Activated T-cell treated with anti-CD3 and anti-CD28 coated beads, Interleukin-2, amount 50 U/mL, for 24 hours (primary cell): ENCODE measurements at regions not wholly inside any gene's neighbourhood (a gene's known extent, or its start where the extent isn't known, plus 50 kb on each side); places are given as distances from the start of the nearest gene placed in this dataset.

ENCODE experiments used
- DNase-seq: peaks from one replicate; pipeline ENCODE4 v3.0.0-alpha.2; 2020
- H3K27ac Mint-ChIP-seq: 2 replicates; pipeline ENCODE4 v1.8.0; 2020; ENCODE audit warnings: mild to moderate bottlenecking, mixed read lengths
- H3K27me3 Mint-ChIP-seq: 2 replicates; pipeline ENCODE4 v1.8.0; 2020; ENCODE audit warnings: mixed read lengths
- H3K36me3 Mint-ChIP-seq: 2 replicates; pipeline ENCODE4 v1.8.0; 2020; ENCODE audit warnings: low read depth, mixed read lengths
- H3K4me1 Mint-ChIP-seq: 2 replicates; pipeline ENCODE4 v1.8.0; 2020; ENCODE audit warnings: low read depth, mixed read lengths
- H3K4me3 Mint-ChIP-seq: 2 replicates; pipeline ENCODE4 v1.8.0; 2020; ENCODE audit warnings: mild to moderate bottlenecking, moderate library complexity, mixed read lengths
- H3K9me3 Mint-ChIP-seq: 2 replicates; pipeline ENCODE4 v1.8.0; 2020; ENCODE audit warnings: mixed read lengths

DNA sequence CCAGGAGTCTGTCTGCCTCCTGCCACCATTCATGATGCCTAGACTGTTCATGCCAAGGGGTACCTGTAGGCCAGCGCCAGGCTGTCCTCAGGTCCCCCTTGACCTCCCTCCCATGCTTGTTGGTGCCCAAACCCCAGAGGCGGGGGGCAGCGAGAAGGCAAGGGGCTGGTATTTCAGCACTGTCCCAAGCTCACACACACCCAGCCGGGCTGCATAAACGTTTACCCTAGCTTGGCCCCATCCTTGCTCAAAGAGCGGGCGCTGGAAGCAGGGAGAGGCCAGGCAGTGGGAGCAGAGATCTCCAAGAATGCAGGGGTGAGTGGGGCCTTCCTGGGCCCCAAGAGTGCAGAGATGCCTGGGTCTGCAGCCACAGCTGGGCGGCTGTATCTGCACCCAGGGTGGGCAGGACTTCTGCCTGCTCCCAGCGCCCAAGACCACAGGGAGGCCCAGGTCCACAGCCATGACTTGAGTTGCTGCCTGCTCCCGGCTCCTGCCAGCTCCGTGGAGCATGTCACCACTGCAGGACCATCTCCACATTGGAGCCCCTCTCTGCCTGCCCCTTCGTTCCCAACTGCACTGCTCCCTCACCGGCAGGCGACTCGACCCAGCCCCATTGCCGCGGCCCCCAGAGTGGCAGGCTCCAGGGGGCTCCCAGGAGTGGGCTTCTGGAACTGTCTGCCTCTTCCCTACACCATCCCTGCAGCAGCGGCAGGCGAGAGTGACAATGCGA, 616.6 kb downstream of the METTL4 start:
- Mint-ChIP-seq H3K27me3 (no peaks in the 10 kb centered on the region), H3K4me3 (no peak overlapping the region), H3K27ac (no peak overlapping the region), H3K9me3 (no peaks in the 10 kb centered on the region), H3K36me3 (no peaks in the 10 kb centered on the region), H3K4me1 (no peaks in the 10 kb centered on the region)
- no peak for DNase-seq

DNA sequence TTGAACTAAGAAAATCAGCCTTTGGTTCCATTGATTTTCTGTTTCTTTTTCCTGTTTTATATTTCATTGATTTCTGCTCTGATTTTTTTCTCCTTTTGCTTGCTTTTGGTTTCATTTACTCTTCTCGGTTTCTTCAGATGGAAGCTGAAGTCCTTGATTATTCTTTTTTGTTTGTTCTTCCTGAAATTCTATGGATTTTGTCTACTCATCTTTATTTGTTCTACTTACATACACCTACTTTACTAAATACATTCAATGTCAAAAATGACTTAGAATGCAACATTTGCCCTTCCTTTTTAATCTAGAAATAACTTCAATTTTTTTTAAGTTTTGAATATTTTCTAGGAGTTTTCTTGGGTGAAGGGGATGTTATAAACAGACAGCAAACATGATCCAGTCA, 612.5 kb downstream of the METTL4 start:
- Mint-ChIP-seq H3K9me3 (no peaks in the 10 kb centered on the region), H3K27ac (no peak overlapping the region), H3K36me3 (no peaks in the 10 kb centered on the region), H3K27me3 (no peaks in the 10 kb centered on the region), H3K4me3 (no peak overlapping the region), H3K4me1 (no peaks in the 10 kb centered on the region)
- no peak for DNase-seq

DNA sequence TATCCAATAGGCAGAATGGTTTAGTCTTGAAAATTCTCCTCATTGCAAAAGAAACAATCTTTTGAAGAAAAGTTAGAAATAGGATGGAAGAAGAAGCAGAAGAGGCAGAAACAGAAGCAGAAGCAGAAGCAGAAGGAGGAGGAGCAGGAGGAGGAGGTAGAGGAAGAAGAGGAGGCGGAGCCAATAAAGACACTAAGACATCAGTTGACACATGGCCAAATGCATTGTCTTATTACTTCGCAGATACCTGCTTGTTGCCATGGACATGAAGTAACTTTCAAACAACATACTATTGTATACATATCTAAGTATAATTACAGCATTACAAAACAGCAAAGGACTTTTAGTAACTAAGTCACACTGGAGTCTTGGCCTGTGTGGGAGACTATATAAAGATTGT, 606.3 kb downstream of the METTL4 start:
- H3K4me1 Mint-ChIP-seq = no peaks in the 10 kb centered on the region
- no peak overlapping the region for H3K27ac Mint-ChIP-seq
- no peak overlapping the region for H3K4me3 Mint-ChIP-seq
- DNase-seq = no peak
- H3K36me3 Mint-ChIP-seq = no peaks in the 10 kb centered on the region
- H3K9me3 Mint-ChIP-seq = no peaks in the 10 kb centered on the region
- H3K27me3 Mint-ChIP-seq = no peaks in the 10 kb centered on the region

DNA sequence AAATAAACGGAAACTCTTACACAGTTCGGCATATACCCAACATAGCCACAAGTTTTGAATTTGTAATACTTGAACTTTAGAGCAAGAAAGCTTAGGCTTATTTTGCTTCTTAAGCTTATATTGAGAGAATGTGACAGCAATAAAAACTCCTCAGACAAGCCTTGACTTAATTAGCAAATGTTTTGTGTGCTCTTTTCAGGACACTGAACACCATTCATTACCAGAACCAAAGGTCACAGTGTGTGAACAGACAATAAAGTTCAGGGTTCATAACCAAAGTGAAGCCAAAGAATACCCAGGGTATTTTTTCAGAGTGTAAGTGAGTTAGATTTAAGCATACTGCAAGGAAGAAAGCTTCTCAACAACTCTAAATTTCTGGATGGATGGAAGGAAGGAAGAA, 605.8 kb downstream of the METTL4 start:
- DNase-seq = no peak
- Mint-ChIP-seq H3K27ac (no peak overlapping the region), H3K27me3 (no peaks in the 10 kb centered on the region), H3K36me3 (no peaks in the 10 kb centered on the region), H3K4me1 (no peaks in the 10 kb centered on the region), H3K4me3 (no peak overlapping the region), H3K9me3 (no peaks in the 10 kb centered on the region)

DNA sequence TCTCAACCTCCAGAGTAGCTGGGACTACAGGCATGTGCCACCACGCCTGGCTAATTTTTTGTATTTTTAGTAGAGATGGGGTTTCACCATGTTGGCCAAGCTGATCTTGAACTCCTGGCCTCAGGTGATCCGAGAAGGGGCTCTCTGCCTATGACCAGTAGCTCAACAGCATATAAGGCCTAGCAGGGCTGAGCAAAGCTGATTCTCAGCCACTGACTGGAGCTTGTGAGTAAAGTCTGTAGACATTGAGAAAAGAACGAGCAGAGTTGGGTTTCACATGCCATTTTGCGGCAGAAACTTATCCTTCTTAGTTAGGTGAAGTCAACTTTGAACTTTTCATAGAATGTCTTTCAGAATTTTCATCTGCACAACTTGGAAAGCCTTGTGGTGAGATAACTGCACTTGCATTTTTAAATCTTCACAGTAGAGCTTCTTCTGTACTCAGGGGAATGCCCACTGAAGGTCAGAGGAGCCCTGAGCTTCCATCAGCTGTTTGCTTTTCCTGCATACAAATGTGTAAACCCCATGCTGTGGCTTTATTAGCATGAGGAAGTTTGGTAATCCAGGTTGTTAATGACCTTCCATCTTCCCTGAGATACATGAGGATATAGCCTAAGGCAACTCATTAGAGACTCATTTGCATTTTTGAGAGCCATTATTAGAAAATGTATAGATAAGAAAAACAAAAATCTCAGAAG, 602.4 kb downstream of the METTL4 start:
- no peak for DNase-seq
- Mint-ChIP-seq H3K36me3 (no peaks in the 10 kb centered on the region), H3K4me1 (no peaks in the 10 kb centered on the region), H3K4me3 (no peak overlapping the region), H3K27me3 (no peaks in the 10 kb centered on the region), H3K9me3 (no peaks in the 10 kb centered on the region), H3K27ac (no peak overlapping the region)

DNA sequence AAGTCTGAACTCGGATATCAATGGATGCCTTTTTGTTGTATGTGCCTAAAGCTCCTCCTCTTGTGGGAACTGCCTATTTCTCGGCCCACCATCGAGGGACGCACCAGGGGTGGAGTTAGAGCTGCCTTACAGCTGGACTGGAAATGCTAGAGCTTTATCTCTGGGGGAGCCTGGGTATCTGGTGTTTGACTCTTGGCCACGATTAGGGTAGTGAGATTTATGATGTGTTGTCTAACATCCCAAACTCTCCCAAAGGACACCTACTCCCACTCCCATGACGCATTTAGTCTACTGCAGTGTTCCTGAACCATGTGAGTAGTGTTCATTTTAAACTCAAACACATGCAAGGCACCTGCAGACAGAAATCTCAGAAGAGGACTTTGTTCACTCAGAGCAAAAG, 594.8 kb downstream of the METTL4 start:
- Mint-ChIP-seq H3K4me3 (no peak overlapping the region), H3K9me3 (no peaks in the 10 kb centered on the region), H3K27me3 (no peaks in the 10 kb centered on the region), H3K4me1 (no peaks in the 10 kb centered on the region), H3K36me3 (no peaks in the 10 kb centered on the region), H3K27ac (no peak overlapping the region)
- no peak for DNase-seq

DNA sequence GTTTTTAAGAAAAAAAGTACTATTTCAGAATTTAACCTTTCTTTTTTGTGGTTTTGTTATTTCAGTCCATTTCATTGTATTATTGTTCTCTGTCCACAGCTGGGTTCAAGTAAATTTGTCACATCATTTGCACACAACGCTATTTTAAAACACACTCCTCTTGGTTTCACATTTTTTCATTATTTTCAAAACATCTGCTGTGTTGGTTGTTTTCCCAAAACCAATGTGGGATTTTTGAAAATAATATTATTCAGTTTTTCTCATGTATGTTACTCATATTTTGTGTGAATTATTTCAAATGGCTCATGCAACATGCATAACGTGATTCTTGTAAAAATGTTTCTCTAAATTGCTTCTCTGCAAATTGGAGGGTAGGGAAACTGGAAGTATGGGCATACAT, 589.2 kb downstream of the METTL4 start:
- H3K4me3 Mint-ChIP-seq = no peak overlapping the region
- H3K4me1 Mint-ChIP-seq = no peaks in the 10 kb centered on the region
- no peaks in the 10 kb centered on the region for H3K9me3 Mint-ChIP-seq
- no peaks in the 10 kb centered on the region for H3K36me3 Mint-ChIP-seq
- no peaks in the 10 kb centered on the region for H3K27me3 Mint-ChIP-seq
- no peak for DNase-seq
- H3K27ac Mint-ChIP-seq = no peak overlapping the region

DNA sequence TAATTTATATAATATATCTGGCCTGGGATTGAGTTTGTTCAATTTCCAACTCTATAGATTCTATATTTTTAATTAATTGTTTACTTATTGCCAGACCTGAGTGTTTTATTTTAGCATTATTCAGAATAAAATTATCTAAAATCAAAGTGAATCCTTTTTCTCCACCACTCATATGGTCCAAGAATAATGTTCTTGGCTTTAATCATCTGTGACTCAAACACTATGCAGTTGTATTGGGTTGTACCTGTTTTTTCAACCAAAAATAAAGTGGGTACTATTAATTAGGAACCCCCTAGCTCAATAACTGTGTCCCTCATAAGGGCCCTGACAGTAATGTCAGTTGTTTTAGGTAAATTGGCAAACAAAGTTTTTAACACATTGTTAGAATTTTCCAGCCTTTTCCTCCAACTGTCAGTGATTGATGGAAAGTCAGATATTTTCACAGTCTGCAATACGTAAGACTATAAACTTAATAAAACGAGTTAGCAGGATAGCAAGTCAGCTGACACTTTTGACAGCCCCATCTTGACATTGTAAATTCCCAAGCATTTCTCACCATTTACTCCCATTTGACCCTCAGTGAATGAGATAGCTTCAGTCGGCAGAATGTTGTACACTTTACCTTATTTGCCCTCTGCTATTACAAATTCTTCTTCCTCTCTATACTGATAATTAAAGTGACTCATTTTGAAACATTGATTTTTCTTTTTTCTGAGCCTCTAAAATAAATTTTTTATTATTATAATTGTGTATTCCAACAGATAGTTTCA, 587.4 kb downstream of the METTL4 start:
- Mint-ChIP-seq H3K9me3 (no peaks in the 10 kb centered on the region), H3K36me3 (no peaks in the 10 kb centered on the region), H3K27me3 (no peaks in the 10 kb centered on the region), H3K27ac (no peak overlapping the region), H3K4me1 (no peaks in the 10 kb centered on the region), H3K4me3 (no peak overlapping the region)
- no peak for DNase-seq

DNA sequence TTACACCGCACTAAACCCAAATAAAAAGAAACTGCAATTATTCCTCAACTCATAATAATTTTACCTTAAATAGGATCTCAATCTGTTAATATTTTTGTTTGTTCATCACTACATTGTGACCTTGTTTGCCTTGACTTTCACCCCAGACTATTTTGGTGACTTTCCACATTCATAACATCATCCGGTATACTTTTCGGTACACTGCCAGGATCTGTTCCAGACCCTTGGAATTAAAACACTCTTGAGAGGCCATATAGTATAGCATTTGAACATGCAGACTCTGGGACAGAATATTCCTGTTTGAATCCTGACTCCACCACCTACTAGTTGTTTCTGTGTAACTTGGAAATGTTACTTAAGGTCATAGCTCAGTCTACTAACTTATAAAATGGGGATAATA, 577.4 kb downstream of the METTL4 start:
- Mint-ChIP-seq H3K27me3 (no peaks in the 10 kb centered on the region), H3K9me3 (no peaks in the 10 kb centered on the region), H3K4me3 (no peak overlapping the region), H3K36me3 (no peaks in the 10 kb centered on the region), H3K27ac (no peak overlapping the region), H3K4me1 (no peaks in the 10 kb centered on the region)
- no peak for DNase-seq

DNA sequence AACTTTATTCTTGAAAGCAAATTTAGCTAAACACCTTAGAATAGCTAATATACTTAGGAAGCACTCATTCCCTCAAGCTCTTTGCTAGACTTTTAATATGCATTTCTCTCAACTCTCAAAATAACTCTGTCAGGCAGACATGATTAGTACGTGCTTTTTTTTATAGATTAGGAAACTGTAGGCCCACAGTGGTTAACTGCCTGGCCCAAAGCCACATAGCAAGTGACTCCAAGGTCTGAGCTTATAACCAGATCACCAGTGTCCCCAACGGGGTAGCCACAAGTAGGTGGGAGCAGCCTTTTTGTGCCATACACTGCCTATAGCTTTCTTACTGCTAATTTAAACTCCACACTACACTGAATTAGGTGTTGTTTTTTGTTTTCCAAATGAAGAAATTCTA, 576.8 kb downstream of the METTL4 start:
- H3K4me1 Mint-ChIP-seq = no peaks in the 10 kb centered on the region
- H3K36me3 Mint-ChIP-seq = no peaks in the 10 kb centered on the region
- H3K4me3 Mint-ChIP-seq = no peak overlapping the region
- H3K27me3 Mint-ChIP-seq = no peaks in the 10 kb centered on the region
- no peak overlapping the region for H3K27ac Mint-ChIP-seq
- H3K9me3 Mint-ChIP-seq = no peaks in the 10 kb centered on the region
- DNase-seq = no peak

DNA sequence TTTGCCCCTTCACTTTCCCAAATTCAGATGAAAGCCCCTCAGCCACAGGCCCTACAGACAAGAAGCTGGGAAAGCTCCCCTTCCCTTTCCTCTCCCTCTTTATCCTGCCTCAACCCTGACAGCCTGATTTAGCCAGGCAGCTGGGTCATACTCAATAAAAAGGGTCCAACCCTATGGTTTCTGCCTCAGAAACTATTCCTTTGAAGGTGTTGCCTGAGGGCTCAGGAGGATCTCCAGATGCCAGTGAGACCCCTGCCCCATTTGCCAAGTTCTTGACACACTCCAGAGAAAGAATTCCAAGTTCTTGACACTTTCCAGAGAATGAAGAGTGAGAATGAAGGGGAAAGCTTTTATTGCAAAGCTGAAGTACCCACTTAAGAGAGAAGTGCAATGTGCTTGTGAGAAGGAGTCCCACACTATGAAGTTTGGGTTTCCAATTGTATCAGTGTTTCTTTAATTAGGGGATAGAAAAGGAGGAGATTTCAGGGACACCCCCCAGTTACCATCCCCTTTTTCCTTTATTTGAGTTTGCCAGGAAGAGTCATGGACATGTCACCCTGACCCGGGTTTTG, 576.2 kb downstream of the METTL4 start:
- no peaks in the 10 kb centered on the region for H3K9me3 Mint-ChIP-seq
- no peak overlapping the region for H3K4me3 Mint-ChIP-seq
- H3K4me1 Mint-ChIP-seq = no peaks in the 10 kb centered on the region
- H3K27ac Mint-ChIP-seq = no peak overlapping the region
- H3K36me3 Mint-ChIP-seq = no peaks in the 10 kb centered on the region
- H3K27me3 Mint-ChIP-seq = no peaks in the 10 kb centered on the region
- DNase-seq = no peak

DNA sequence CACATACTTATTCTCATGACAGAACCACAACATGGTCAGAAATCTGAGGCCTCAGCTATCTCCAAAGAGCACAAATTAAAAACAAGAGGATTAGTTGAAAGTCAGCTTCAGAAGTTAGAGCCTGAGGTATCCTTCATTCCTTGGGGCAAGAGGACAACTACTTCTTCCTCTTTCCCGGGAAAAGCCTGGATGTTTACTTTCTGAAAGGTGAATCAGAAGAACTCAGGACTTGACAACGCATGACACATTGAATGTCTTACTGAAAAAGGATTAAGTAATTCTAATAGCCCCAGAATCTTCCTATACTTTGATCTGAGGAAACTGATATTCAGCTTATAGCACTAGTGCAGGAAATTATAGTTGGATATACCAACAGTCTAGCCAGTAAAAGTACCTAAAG, 573.2 kb downstream of the METTL4 start:
- H3K36me3 Mint-ChIP-seq = no peaks in the 10 kb centered on the region
- H3K27me3 Mint-ChIP-seq = no peaks in the 10 kb centered on the region
- H3K4me1 Mint-ChIP-seq = no peaks in the 10 kb centered on the region
- H3K27ac Mint-ChIP-seq = no peak overlapping the region
- no peak overlapping the region for H3K4me3 Mint-ChIP-seq
- DNase-seq = no peak
- H3K9me3 Mint-ChIP-seq = no peaks in the 10 kb centered on the region

DNA sequence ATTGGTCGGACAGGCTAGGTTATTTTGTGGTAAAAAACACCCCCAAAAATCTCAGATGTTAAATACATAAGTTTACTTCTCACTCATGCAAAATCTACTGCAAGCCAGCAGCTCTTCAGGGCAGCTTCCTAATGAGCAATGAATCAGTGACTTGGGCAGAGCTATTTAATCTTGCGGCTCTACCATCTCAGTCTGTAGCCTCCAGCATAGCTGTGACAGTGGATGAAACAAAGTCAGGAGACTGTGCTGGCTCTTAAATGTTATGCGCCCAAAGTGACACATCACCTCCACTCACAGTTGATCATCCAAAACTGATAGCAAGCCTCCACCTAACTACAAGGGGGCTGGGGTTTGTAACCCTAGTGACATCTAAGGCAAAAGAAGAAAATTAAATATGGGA, 571.9 kb downstream of the METTL4 start:
- no peaks in the 10 kb centered on the region for H3K27me3 Mint-ChIP-seq
- no peak for DNase-seq
- no peak overlapping the region for H3K4me3 Mint-ChIP-seq
- no peaks in the 10 kb centered on the region for H3K4me1 Mint-ChIP-seq
- no peaks in the 10 kb centered on the region for H3K9me3 Mint-ChIP-seq
- H3K36me3 Mint-ChIP-seq = no peaks in the 10 kb centered on the region
- no peak overlapping the region for H3K27ac Mint-ChIP-seq

DNA sequence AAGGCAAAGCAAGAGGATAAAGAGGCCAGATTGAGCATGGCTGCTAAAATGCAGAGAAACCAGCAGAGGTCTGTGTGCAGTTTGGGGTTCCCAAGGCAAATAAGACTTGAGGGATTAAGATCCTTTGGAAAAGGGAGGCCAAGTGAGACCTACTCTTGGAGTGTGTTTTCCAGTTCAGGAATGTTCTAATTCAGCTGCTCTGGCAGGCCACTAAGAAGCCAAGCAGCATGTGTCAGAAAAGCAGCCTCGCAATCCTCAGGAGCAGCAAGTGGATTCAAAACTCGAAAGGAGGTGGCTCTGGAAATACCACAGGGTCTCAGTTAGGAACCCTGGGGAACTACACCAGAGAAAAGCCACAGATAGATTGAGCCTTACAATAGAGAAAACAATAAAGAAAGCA, 569.2 kb downstream of the METTL4 start:
- H3K27me3 Mint-ChIP-seq = no peaks in the 10 kb centered on the region
- no peak for DNase-seq
- no peak overlapping the region for H3K4me3 Mint-ChIP-seq
- H3K36me3 Mint-ChIP-seq = no peaks in the 10 kb centered on the region
- no peak overlapping the region for H3K27ac Mint-ChIP-seq
- H3K4me1 Mint-ChIP-seq = no peaks in the 10 kb centered on the region
- H3K9me3 Mint-ChIP-seq = no peaks in the 10 kb centered on the region

DNA sequence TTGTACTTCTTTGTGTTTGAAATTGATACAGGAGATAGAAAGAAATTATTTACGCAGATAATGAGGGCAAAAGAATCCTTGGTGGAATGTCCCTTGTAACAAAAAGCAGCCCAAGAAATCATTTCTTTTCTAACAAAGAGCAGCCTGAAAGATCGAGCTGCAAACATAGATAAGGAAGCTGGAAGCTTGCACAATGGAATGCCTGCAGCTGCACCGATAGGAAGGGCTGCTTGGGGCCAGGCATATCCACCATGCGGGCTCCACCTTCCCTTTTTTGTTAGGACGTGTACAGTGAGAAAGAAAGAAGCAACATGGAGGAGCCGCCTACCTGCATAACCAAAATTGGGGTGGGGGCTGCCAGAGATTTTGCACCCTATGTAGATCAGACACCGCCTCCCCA, 568.7 kb downstream of the METTL4 start:
- no peak overlapping the region for H3K4me3 Mint-ChIP-seq
- no peaks in the 10 kb centered on the region for H3K36me3 Mint-ChIP-seq
- no peak overlapping the region for H3K27ac Mint-ChIP-seq
- no peaks in the 10 kb centered on the region for H3K9me3 Mint-ChIP-seq
- DNase-seq = no peak
- H3K4me1 Mint-ChIP-seq = no peaks in the 10 kb centered on the region
- no peaks in the 10 kb centered on the region for H3K27me3 Mint-ChIP-seq
